A172 (cell line): ENCODE measurements at regions not wholly inside any gene's neighbourhood (a gene's known extent, or its start where the extent isn't known, plus 50 kb on each side); places are given as distances from the start of the nearest gene placed in this dataset.

Experiments used
- DNase-seq: peaks from one replicate; pipeline ENCODE4 v3.0.0-alpha.2; 2015; ENCODE audit warnings: low spot score

GRCh38 chr5:134063188-134063820 lies 51.2 kb upstream of the TCF7 start:
- DNase-seq, result peak; percentile 34

- DNase-seq, result no peak
Observed at GRCh38 chr5:134059758-134060495, 54.6 kb upstream of the TCF7 start.

GRCh38 chr5:134055015-134055414 lies 50.2 kb upstream of the VDAC1 start:
- DNase-seq, result no peak
